ENCODE measurements at regions not wholly inside any gene's neighbourhood (a gene's known extent, or its start where the extent isn't known, plus 50 kb on each side); places are given as distances from the start of the nearest gene placed in this dataset.

DNA sequence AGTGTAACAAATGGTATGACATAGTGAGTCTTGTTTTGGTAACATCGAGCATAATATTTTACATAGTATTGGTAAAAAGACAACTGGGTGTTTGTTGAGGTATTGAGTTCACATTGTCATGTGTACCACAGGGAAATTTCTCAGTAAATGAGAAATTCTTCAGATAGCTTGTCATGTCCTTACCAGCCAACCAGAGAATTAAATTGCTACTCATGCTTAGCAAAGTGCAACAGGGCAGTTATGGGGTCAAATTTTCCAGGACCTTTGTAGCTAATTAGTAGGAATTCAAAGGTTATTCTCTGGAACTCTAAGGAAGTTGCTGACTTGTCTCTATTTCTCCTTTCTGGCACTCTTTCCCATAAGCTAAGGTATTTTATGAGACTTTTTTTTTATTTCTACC lies 595.7 kb downstream of the EFNA5 start:
- ChIA-PET POLR2A (no interaction called here), CTCF (no interaction called here)
- H3K27ac Mint-ChIP-seq: no peak overlapping the region
- H3K36me3 Mint-ChIP-seq (ENCODE audit: low read depth): no peaks in the 10 kb centered on the region
- no peak overlapping the region for H3K4me3 Mint-ChIP-seq
- no peak for ATAC-seq (ENCODE audit: low read depth)
- no peaks in the 10 kb centered on the region for H3K4me1 Mint-ChIP-seq
- H3K27me3 Mint-ChIP-seq: no peaks in the 10 kb centered on the region
- TF ChIP-seq, protein P1, sequence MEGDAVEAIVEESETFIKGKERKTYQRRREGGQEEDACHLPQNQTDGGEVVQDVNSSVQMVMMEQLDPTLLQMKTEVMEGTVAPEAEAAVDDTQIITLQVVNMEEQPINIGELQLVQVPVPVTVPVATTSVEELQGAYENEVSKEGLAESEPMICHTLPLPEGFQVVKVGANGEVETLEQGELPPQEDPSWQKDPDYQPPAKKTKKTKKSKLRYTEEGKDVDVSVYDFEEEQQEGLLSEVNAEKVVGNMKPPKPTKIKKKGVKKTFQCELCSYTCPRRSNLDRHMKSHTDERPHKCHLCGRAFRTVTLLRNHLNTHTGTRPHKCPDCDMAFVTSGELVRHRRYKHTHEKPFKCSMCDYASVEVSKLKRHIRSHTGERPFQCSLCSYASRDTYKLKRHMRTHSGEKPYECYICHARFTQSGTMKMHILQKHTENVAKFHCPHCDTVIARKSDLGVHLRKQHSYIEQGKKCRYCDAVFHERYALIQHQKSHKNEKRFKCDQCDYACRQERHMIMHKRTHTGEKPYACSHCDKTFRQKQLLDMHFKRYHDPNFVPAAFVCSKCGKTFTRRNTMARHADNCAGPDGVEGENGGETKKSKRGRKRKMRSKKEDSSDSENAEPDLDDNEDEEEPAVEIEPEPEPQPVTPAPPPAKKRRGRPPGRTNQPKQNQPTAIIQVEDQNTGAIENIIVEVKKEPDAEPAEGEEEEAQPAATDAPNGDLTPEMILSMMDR (IDR thresholded peaks at IDR 0.05): no peak
- DNase-seq: no peak
- H3K9me3 Mint-ChIP-seq: peaks cover 2% of the 10 kb centered on the region
- intact Hi-C loops (cut with micrococcal nuclease): no loop called here

DNA sequence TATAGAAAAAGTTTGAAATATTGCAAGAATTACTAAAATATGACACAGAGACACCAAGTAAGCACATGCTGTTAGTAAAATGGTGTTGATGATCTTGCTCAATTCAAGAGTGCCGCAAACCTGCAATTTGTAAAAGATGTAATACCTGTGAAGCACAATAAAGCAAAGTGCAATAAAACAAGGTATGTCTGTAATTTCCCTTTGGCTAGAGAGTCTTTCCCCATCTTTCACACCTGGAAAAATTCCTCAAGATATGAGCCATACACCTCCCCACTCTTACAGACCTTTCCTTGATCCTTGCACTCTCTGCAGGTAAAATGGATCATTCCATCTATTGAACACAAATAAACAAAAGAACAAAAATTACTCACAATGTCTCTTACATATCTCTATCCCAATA lies 597.8 kb downstream of the EFNA5 start:
- Mint-ChIP-seq H3K4me1 (no peaks in the 10 kb centered on the region), H3K27ac (no peak overlapping the region), H3K9me3 (no peaks in the 10 kb centered on the region), H3K4me3 (no peak overlapping the region), H3K27me3 (no peaks in the 10 kb centered on the region), H3K36me3 (ENCODE audit: low read depth) (no peaks in the 10 kb centered on the region)
- DNase-seq (no peak), ATAC-seq (ENCODE audit: low read depth) (no peak)
- TF ChIP-seq, protein P1 (IDR thresholded peaks at IDR 0.05): no peak
- ChIA-PET CTCF (no interaction called here), POLR2A (no interaction called here)
- intact Hi-C loops (cut with micrococcal nuclease): no loop called here

DNA sequence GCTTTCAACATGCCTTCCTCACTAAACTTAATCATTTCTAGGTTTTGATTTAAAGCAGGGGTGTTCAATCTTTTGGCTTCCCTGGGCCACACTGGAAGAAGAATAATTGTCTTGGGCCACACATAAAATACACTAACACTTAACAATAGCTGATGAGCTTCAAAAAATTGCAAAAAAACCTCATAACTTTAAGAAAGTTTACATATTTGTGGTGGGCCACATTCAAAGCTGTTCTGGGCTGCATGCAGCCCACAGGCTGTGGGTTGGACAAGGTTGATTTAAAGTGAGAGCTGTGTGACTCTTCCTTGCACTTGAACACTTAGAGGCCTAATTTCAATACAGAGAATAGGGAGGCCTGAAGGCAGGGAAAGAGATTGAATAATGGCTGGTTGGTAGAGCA lies 598.3 kb downstream of the EFNA5 start:
- POLR2A ChIA-PET: no interaction called here
- intact Hi-C loops (cut with micrococcal nuclease): no loop called here
- ATAC-seq (ENCODE audit: low read depth): no peak
- Mint-ChIP-seq H3K9me3 (no peaks in the 10 kb centered on the region), H3K4me3 (no peak overlapping the region), H3K36me3 (ENCODE audit: low read depth) (no peaks in the 10 kb centered on the region), H3K27ac (no peak overlapping the region), H3K4me1 (no peaks in the 10 kb centered on the region), H3K27me3 (no peaks in the 10 kb centered on the region)
- CTCF ChIA-PET: no interaction called here
- TF ChIP-seq, protein P1 (IDR thresholded peaks at IDR 0.05): no peak
- DNase-seq: no peak

DNA sequence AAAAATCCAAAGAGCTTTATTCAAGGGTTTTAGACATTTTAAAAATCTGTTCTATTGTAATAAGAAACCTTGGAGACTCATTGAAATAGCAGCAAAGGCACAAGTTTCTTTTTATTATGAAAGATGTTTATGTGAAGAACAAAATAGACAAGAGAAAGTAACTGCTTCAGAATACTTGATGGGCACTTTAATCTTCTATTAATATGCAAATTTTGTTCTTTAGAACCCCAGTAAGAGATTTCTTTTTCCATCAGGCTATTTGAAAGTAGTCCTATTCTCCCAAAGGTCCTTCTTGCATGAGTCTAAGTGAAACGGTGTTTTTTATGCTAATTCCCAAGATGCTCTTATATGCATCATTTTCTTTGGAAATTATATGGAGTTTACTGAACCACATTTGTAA lies 602.0 kb downstream of the EFNA5 start:
- intact Hi-C loops (cut with micrococcal nuclease): no loop called here
- CTCF ChIA-PET: no interaction called here
- Mint-ChIP-seq H3K27me3 (no peaks in the 10 kb centered on the region), H3K27ac (no peak overlapping the region), H3K4me1 (no peaks in the 10 kb centered on the region), H3K4me3 (no peak overlapping the region), H3K9me3 (no peaks in the 10 kb centered on the region), H3K36me3 (ENCODE audit: low read depth) (no peaks in the 10 kb centered on the region)
- ATAC-seq (ENCODE audit: low read depth) (no peak), DNase-seq (no peak)
- TF ChIP-seq, protein P1 (IDR thresholded peaks at IDR 0.05): no peak
- POLR2A ChIA-PET: no interaction called here

DNA sequence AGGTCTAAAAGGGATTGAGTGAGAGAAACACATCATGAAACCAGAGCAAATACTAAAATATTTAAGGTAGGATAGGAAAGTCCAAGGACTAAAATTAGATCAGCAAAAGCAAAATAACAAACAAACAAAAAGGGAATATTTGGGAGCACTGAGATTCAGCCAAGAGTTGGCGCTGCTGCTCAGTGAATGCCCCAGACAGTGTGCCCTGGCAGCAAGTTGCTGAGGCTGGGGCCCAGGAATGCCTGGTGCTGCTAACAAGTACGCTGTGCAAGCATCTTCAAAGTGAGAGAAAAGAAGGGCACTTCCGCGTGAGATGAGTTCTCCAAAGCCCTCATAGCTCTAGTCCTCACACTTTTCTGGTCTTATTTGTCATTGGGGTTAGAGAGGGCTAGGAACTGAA lies 603.3 kb downstream of the EFNA5 start:
- H3K27ac Mint-ChIP-seq: no peak overlapping the region
- TF ChIP-seq, protein P1 (IDR thresholded peaks at IDR 0.05): no peak
- H3K4me3 Mint-ChIP-seq: no peak overlapping the region
- no peak for ATAC-seq (ENCODE audit: low read depth)
- H3K9me3 Mint-ChIP-seq: no peaks in the 10 kb centered on the region
- no peaks in the 10 kb centered on the region for H3K27me3 Mint-ChIP-seq
- intact Hi-C loops (cut with micrococcal nuclease): no loop called here
- no peaks in the 10 kb centered on the region for H3K36me3 Mint-ChIP-seq (ENCODE audit: low read depth)
- DNase-seq: no peak
- ChIA-PET POLR2A (no interaction called here), CTCF (no interaction called here)
- H3K4me1 Mint-ChIP-seq: no peaks in the 10 kb centered on the region

Data from activated B cell treated with CpG ODN at 0.5 μM for 24 hours (primary cell).